ENCODE measurements at regions not wholly inside any gene's neighbourhood (a gene's known extent, or its start where the extent isn't known, plus 50 kb on each side); places are given as distances from the start of the nearest gene placed in this dataset.
A peak's percentile ranks its signal among the peaks of the same experiment; 100 is the strongest.

GRCh38 chr3:42037318-42037945 lies 53.7 kb upstream of the TRAK1 start:
- no peak for DNase-seq (ENCODE audit: low spot score in 2 of 2)
- no peak for FAIRE-seq

DNA sequence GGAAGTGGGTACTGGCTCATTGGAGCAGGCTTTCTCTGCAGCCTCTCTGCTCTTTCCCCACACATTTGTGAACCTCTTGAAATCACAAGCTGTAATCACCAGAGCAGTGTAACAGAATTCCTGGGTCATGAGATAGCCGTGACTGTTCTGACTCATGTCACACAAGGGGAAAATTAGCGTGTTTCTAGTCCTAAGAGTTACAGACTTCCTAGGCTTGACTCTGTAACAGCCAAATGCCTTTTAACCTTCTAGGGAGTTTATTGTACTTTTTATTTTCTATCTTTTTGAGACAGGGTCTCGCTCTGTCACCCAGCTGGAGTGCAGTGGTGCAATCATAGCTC lies 54.7 kb upstream of the TRAK1 start:
- FAIRE-seq (no peak), DNase-seq (ENCODE audit: low spot score in 2 of 2) (no peak)

DNA sequence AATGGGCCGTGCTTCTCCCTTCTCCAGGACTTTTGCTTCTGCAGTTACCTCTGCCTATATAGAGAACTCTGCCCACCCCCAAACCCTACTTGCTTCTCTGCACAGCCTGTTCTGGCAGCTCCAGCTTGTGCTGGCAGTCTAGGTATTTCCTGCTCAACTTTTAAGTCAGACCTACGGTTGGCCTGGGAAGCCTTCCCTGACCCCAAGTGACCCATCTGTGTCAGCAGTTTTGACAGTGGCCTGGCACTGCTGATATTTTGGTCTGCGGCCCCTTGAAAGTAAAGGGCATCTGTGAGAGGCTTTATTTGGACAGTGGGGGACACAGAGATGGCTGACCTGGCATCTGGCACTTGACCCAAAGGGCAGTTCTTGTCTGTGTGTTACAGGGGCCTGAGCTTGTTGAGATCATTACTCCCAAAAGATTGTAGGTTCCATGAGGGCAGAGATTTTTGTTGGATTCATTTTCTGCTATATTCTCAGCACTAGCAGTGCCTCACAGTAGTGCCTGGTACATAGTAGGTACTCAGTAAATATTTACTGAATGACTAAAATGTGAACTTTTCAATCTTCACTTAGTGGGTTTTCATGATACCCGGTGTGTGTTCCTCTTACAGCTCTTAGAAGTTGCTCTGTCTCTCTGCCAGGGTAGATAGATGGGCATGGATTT lies 55.2 kb upstream of the TRAK1 start:
- DNase-seq (ENCODE audit: low spot score in 2 of 2), result no peak
- FAIRE-seq, result no peak

- DNase-seq (ENCODE audit: low spot score in 2 of 2) (no peak), FAIRE-seq (no peak)
These were observed 56.1 kb upstream of the TRAK1 start for GRCh38 chr3:42035007-42035406.

GRCh38 chr3:42033741-42034140 lies 57.4 kb upstream of the TRAK1 start:
- no peak for FAIRE-seq
- no peak for DNase-seq (ENCODE audit: low spot score in 2 of 2)

GRCh38 chr3:42032693-42033349 lies 58.3 kb upstream of the TRAK1 start:
- no peak for FAIRE-seq
- no peak for DNase-seq (ENCODE audit: low spot score in 2 of 2)

GRCh38 chr3:42031808-42032480 lies 59.2 kb upstream of the TRAK1 start:
- DNase-seq (ENCODE audit: low spot score in 2 of 2) (no peak), FAIRE-seq (no peak)

GRCh38 chr3:42028474-42028873 lies 62.7 kb upstream of the TRAK1 start:
- FAIRE-seq (no peak), DNase-seq (ENCODE audit: low spot score in 2 of 2) (no peak)

DNA sequence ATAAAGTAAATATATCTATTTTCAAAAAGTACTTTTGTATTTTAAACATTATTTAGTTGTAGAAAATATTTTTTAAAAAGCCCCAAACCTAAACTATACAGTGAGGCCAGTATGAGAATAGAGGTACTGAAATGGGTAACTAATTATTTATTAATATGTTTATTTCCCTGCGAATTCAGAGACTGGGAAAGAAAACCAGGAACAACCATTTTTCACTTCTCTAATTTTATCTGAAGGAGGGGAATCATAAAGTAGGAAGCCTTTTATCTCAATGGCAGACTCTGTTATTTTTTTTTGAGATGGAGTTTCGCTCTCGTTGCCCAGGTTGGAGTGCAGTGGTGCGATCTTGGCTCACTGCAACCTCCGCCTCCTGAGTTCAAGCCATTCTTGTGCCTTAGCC lies 63.6 kb upstream of the TRAK1 start:
- DNase-seq (ENCODE audit: low spot score in 2 of 2) (no peak), FAIRE-seq (no peak)

- DNase-seq (ENCODE audit: low spot score in 2 of 2) (peak; percentile 63 to 81), FAIRE-seq (no peak)
These were observed 63.7 kb upstream of the ULK4 start for GRCh38 chr3:42025370-42026138.

GRCh38 chr3:42024591-42025351 lies 62.9 kb upstream of the ULK4 start:
- DNase-seq (ENCODE audit: low spot score in 2 of 2) (no peak), FAIRE-seq (no peak)

GRCh38 chr3:42023380-42023779 lies 61.5 kb upstream of the ULK4 start:
- no peak for DNase-seq (ENCODE audit: low spot score in 2 of 2)
- FAIRE-seq, result no peak

DNA sequence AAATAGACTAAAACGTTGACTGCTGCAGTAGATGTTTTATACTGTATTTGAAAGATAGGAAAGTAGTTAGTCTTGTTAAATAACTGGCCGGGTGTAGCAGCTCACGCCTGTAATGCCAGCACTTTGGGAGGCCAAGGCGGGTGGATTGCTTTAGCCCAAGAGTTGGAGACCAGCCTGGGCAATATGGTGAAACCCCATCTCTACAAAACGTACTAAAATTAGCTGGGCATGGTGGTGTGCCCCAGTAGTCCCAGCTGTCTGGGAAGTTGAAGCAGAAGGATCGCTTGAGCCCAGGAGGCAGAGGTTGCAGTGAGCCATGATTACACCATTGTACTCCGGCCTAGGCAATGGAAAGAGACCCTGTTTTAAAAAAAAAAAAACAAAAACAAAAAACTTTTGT lies 60.5 kb upstream of the ULK4 start:
- no peak for DNase-seq (ENCODE audit: low spot score in 2 of 2)
- no peak for FAIRE-seq

DNA sequence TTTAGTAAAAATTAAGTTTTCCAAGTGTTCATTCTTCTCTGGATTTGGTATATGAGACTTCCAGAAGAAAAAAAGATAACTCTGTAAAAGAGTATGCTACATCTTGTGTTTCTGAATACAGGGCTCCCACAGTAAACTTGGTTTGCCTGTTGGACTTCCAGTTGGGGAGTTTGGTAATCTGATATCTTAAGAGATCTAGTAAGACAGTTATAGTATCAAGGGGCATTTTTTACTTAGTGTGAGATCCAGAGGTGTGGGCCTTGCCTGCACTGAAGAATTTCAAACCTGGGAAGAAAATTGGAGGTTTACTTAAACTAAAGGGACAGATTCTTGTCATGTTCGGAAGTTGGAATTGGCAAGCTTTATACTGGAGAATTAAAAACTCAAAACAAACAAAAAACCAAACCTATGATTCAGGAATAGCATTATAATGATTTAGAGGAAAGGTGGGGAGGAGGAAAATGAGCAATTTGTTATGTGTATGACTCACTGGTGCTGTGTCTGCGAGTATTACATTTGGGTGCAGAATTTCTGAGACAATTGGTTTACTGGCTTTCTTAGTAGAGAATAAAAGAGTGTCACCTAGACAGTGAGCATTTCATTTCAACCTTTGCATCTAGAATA lies 58.9 kb upstream of the ULK4 start:
- no peak for DNase-seq (ENCODE audit: low spot score in 2 of 2)
- FAIRE-seq, result no peak

GRCh38 chr3:42019953-42020260 lies 58.0 kb upstream of the ULK4 start:
- FAIRE-seq (no peak), DNase-seq (ENCODE audit: low spot score in 2 of 2) (no peak)

GRCh38 chr3:42019144-42019952 lies 57.4 kb upstream of the ULK4 start:
- no peak for FAIRE-seq
- no peak for DNase-seq (ENCODE audit: low spot score in 2 of 2)

GRCh38 chr3:42014921-42015533 lies 53.1 kb upstream of the ULK4 start:
- no peak for FAIRE-seq
- no peak for DNase-seq (ENCODE audit: low spot score in 2 of 2)

DNA sequence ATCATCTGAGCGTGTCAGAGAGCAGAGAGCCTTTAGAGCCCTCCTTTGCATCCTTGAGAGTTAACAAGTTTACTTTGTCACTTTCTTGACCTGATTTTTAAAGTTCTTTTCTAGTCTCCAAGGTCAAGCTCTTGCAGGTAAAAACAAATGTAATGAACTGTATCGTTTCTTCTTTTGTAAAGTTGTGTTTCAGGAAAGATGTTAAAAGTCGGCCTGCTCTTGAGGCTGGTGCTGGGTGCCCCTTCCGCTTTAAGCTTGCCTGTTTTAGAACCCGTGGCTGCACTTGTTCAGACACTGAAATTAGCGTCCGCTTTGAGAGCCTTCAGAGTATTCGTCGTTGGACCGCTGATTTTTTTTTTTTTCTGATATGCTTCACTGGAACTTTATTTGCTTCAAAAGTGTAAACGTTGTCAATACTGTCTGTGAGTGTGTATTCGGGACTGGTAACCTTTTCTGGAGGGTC lies 52.6 kb upstream of the ULK4 start:
- no peak for DNase-seq (ENCODE audit: low spot score in 2 of 2)
- FAIRE-seq, result no peak
